A673 (cell line): ENCODE measurements at regions not wholly inside any gene's neighbourhood (a gene's known extent, or its start where the extent isn't known, plus 50 kb on each side); places are given as distances from the start of the nearest gene placed in this dataset.

ENCODE experiments used
- BruUV-seq: library from RNA; stranded (reverse); fragments of 400-500 nt; replicated peaks from 2 replicates; lab custom pipeline; 2021; lab: Mats Ljungman, UMichigan
- CTCF ChIA-PET: fragments of 300-600 bp; sonication (Branson Sonifier 250); formaldehyde crosslinking; loops from one replicate; lab custom pipeline; 2022; ENCODE audit warnings: antibody characterized with exemption; lab: Charles Lee
- POLR2A ChIA-PET: fragments of 300-600 bp; sonication (Branson Sonifier 250); formaldehyde crosslinking; loops from one replicate; lab custom pipeline; 2022; ENCODE audit warnings: antibody characterized with exemption; ENCODE audit not compliant: low non-redundant PET; lab: Charles Lee
- DNase-seq: peaks from one replicate; pipeline ENCODE4 v3.0.0-alpha.2; 2015; ENCODE audit warnings: low spot score
- H3K27ac ChIP-seq: fragments of 200-600 bp; sonication (generic); 2 replicates; pipeline ENCODE4 v1.5.1; 2016; ENCODE audit warnings: mixed run types, low read depth, mild to moderate bottlenecking, mixed read lengths, antibody characterized with exemption, low read length; ENCODE audit not compliant: poor library complexity, severe bottlenecking
- H3K27me3 ChIP-seq: fragments of 200-600 bp; sonication (generic); replicated peaks from 2 replicates; pipeline ENCODE4 v1.6.1; 2017; ENCODE audit warnings: mixed run types, low read depth, mild to moderate bottlenecking, mixed read lengths, antibody characterized with exemption, low read length; ENCODE audit not compliant: insufficient read depth, poor library complexity
- H3K36me3 ChIP-seq: fragments of 200-600 bp; sonication (generic); 2 replicates; pipeline ENCODE4 v1.6.1; 2016; ENCODE audit warnings: mixed run types, mild to moderate bottlenecking, mixed read lengths, antibody characterized with exemption, low read length; ENCODE audit not compliant: insufficient read depth, poor library complexity, severe bottlenecking
- H3K4me1 ChIP-seq: fragments of 200-600 bp; sonication (generic); 2 replicates; pipeline ENCODE4 v1.6.1; 2017; ENCODE audit warnings: mixed run types, mild to moderate bottlenecking, mixed read lengths, antibody characterized with exemption, low read length; ENCODE audit not compliant: insufficient read depth, poor library complexity, severe bottlenecking
- H3K4me3 ChIP-seq: fragments of 200-600 bp; sonication (generic); 2 replicates; pipeline ENCODE4 v1.5.1; 2016; ENCODE audit warnings: low read depth, mixed run types, mild to moderate bottlenecking, mixed read lengths, low read length; ENCODE audit not compliant: poor library complexity, severe bottlenecking
- H3K9me3 ChIP-seq: fragments of 200-600 bp; sonication (generic); 2 replicates; pipeline ENCODE4 v1.6.1; 2016; ENCODE audit warnings: mixed run types, low read depth, mild to moderate bottlenecking, mixed read lengths, antibody characterized with exemption, low read length; ENCODE audit not compliant: poor library complexity, severe bottlenecking
- EZH2 ChIP-seq: fragments of 200-600 bp; sonication (generic); IDR thresholded peaks from 2 replicates; pipeline ENCODE4 v1.6.1; 2017; ENCODE audit warnings: borderline replicate concordance, low read depth, mild to moderate bottlenecking, mixed read lengths, antibody characterized with exemption, low read length; ENCODE audit not compliant: poor library complexity, severe bottlenecking
- intact Hi-C: fragments of 100-400 bp; cut with micrococcal nuclease; formaldehyde crosslinking; loops from one replicate; pipeline ENCODE4 v1.10.0; 2022; ENCODE audit not compliant: unreplicated experiment
- TF ChIP-seq, protein P1 (sequence below): fragments of 300-800, 200-600 bp; sonication (generic); conservative IDR thresholded peaks from 2 replicates; pipeline ENCODE4 v1.5.1; 2017; ENCODE audit warnings: low read depth, mild to moderate bottlenecking, antibody characterized with exemption, low read length, moderate library complexity, mixed read lengths

DNA sequence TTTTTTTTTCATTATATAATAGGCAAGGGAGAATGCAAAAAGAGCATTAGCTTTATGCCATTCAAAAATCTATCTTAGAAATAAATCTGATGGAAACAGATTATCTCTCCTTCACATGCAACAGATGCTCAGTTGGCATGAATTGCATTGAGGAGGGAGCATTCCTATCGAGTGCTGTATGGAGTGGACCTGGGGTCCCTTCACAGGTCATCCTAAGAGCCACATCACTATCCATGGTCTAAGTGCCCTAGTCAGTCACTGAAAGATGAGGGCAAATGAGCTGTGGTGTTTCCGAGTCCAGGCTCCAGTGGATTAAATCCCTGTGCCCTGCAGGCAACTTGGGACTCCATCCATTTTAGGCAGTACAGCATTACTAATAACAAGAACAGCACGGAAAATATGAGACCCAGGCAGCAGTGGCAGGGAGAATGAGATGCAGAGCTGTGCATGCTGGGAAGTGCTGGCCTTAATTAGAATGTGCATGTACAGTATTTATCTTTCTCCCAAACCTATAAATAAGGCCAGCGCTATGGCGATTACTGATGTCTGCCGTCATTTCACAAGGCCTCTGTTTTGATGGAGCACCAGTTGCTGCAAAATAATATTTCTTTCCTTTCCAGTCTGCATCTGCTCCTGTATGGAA, 512.3 kb upstream of the PLXNA2 start:
- no peaks in the 10 kb centered on the region for H3K9me3 ChIP-seq
- DNase-seq: no peak
- no peak overlapping the region for H3K27ac ChIP-seq
- no peaks in the 10 kb centered on the region for H3K27me3 ChIP-seq
- BruUV-seq: no TSS peak
- H3K4me1 ChIP-seq: no peaks in the 10 kb centered on the region
- intact Hi-C loops: no loop called here
- H3K4me3 ChIP-seq: no peak overlapping the region
- POLR2A ChIA-PET: no interaction called here
- CTCF ChIA-PET: no interaction called here
- TF ChIP-seq EZH2: no peak
- TF ChIP-seq, protein P1, sequence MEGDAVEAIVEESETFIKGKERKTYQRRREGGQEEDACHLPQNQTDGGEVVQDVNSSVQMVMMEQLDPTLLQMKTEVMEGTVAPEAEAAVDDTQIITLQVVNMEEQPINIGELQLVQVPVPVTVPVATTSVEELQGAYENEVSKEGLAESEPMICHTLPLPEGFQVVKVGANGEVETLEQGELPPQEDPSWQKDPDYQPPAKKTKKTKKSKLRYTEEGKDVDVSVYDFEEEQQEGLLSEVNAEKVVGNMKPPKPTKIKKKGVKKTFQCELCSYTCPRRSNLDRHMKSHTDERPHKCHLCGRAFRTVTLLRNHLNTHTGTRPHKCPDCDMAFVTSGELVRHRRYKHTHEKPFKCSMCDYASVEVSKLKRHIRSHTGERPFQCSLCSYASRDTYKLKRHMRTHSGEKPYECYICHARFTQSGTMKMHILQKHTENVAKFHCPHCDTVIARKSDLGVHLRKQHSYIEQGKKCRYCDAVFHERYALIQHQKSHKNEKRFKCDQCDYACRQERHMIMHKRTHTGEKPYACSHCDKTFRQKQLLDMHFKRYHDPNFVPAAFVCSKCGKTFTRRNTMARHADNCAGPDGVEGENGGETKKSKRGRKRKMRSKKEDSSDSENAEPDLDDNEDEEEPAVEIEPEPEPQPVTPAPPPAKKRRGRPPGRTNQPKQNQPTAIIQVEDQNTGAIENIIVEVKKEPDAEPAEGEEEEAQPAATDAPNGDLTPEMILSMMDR: no peak
- no peaks in the 10 kb centered on the region for H3K36me3 ChIP-seq

DNA sequence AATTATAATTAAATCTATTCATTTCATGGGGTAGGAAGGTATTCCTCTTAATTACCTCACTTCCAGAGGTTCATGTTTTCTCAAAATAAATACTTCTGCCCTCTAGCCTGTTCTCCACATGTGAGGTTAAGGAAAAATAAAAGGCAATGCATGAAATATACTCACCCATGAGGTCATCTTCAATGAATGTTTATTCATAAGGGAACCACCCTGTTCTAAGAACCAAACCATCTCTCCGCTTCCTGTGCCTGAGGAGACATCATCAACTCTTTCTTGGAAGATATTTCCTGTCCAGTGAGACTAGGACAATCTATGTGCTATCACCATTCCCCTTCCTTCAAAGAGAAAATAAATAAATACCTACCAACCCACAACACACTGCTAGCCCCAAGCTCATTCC, 513.7 kb upstream of the PLXNA2 start:
- Histone ChIP-seq H3K9me3 (no peaks in the 10 kb centered on the region), H3K4me3 (no peak overlapping the region), H3K27ac (no peak overlapping the region), H3K4me1 (no peaks in the 10 kb centered on the region), H3K36me3 (no peaks in the 10 kb centered on the region), H3K27me3 (no peaks in the 10 kb centered on the region)
- DNase-seq: no peak
- CTCF ChIA-PET: no interaction called here
- BruUV-seq: no TSS peak
- POLR2A ChIA-PET: no interaction called here
- TF ChIP-seq, protein P1: no peak
- no peak for TF ChIP-seq EZH2
- intact Hi-C loops: no loop called here

DNA sequence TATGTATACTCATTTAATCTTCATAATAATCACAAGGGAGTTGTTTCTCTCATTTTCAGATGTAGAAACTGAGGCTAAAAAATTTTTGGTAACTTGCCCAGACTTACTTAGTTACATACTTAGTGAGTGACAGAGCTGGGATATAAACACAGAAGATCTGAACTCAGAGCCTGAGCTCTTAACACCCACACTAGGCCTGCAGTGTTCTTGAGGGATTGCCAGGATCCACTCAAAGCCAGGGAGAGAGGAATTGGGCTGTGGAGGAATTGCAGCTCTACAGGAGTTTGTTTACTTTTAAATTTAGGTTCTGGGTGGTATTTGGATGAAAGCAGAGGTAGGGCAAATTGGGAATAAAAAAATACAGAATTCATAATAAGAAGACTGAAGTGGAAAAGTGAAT, 515.1 kb upstream of the PLXNA2 start:
- TF ChIP-seq, protein P1: no peak
- no peak for TF ChIP-seq EZH2

More for the DNA sequence above, 515.1 kb upstream of the PLXNA2 start:
- no peak overlapping the region for H3K27ac ChIP-seq
- H3K36me3 ChIP-seq: no peaks in the 10 kb centered on the region
- CTCF ChIA-PET: no interaction called here
- no peak for DNase-seq
- H3K27me3 ChIP-seq: no peaks in the 10 kb centered on the region
- POLR2A ChIA-PET: no interaction called here
- H3K4me1 ChIP-seq: no peaks in the 10 kb centered on the region
- no peaks in the 10 kb centered on the region for H3K9me3 ChIP-seq
- no peak overlapping the region for H3K4me3 ChIP-seq
- BruUV-seq: no TSS peak
- intact Hi-C loops: no loop called here
